ENCODE measurements at regions not wholly inside any gene's neighbourhood (a gene's known extent, or its start where the extent isn't known, plus 50 kb on each side); places are given as distances from the start of the nearest gene placed in this dataset.

DNA sequence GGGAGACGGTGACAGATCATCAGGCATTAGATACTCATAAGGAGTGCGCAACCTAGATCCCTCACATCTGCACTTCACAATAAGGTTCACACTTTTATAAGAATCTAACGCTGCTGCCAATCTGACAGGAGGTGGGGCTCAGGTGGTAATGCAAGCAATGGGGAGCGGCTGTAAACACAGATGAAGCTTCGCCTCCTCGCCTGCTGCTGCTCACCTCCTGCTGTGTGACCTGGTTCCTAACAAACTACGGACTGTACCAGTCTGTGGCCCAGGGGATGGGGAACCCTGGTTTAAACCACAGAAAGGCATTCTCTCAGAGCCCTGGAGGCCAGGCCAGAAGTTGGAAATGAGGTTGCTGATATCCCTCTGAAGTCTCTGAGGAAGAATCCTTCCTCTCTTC, 323.6 kb downstream of the DRD1 start:
- DNase-seq (ENCODE audit: low read depth) (no peak), FAIRE-seq (no peak)
- TF ChIP-seq, protein P1, sequence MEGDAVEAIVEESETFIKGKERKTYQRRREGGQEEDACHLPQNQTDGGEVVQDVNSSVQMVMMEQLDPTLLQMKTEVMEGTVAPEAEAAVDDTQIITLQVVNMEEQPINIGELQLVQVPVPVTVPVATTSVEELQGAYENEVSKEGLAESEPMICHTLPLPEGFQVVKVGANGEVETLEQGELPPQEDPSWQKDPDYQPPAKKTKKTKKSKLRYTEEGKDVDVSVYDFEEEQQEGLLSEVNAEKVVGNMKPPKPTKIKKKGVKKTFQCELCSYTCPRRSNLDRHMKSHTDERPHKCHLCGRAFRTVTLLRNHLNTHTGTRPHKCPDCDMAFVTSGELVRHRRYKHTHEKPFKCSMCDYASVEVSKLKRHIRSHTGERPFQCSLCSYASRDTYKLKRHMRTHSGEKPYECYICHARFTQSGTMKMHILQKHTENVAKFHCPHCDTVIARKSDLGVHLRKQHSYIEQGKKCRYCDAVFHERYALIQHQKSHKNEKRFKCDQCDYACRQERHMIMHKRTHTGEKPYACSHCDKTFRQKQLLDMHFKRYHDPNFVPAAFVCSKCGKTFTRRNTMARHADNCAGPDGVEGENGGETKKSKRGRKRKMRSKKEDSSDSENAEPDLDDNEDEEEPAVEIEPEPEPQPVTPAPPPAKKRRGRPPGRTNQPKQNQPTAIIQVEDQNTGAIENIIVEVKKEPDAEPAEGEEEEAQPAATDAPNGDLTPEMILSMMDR (IDR thresholded peaks at IDR 0.05; ENCODE audit: insufficient read depth, low read length, severe bottlenecking) = no peak
- H3K4me3 ChIP-seq (ENCODE audit: low read depth, low read length) = no peak overlapping the region
- no peaks in the 10 kb centered on the region for H3K36me3 ChIP-seq (ENCODE audit: control insufficient read depth, insufficient read depth, low read length)
- no peaks in the 10 kb centered on the region for H3K27me3 ChIP-seq (ENCODE audit: control insufficient read depth, insufficient read depth, low read length)

DNA sequence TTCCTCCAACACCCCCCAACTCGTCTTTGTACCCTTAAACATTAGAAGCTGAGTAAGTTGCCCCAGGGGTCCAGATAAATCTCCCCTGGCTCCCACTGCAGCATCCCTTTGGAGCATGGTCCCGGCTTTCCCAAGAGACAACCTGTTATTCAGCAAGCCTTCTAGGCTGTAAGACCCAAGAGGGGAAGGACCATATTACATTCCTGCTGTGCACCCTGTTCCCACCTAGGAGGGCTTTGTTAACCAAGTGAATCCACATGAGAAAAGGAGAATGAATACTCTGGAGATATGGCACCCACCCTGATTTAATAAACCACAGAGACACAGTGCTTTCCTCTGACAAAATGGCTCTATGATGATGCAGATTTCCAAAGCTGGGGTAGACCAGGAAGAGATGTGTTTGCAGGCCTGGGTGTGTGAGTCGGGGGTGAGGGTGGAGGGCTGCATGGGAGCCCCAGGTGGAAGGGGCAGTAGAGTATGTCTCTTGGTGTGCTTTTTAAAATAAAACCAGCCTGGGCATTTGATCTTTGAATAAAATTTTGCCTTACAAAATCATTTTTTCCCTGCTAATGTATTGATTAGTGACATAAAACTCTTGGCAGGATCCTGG, 325.2 kb downstream of the DRD1 start:
- no peak overlapping the region for H3K4me3 ChIP-seq (ENCODE audit: low read depth, low read length)
- TF ChIP-seq, protein P1 (IDR thresholded peaks at IDR 0.05; ENCODE audit: insufficient read depth, low read length, severe bottlenecking) = no peak
- H3K36me3 ChIP-seq (ENCODE audit: control insufficient read depth, insufficient read depth, low read length) = no peaks in the 10 kb centered on the region
- H3K27me3 ChIP-seq (ENCODE audit: control insufficient read depth, insufficient read depth, low read length) = no peaks in the 10 kb centered on the region
- no peak for DNase-seq (ENCODE audit: low read depth)
- no peak for FAIRE-seq

DNA sequence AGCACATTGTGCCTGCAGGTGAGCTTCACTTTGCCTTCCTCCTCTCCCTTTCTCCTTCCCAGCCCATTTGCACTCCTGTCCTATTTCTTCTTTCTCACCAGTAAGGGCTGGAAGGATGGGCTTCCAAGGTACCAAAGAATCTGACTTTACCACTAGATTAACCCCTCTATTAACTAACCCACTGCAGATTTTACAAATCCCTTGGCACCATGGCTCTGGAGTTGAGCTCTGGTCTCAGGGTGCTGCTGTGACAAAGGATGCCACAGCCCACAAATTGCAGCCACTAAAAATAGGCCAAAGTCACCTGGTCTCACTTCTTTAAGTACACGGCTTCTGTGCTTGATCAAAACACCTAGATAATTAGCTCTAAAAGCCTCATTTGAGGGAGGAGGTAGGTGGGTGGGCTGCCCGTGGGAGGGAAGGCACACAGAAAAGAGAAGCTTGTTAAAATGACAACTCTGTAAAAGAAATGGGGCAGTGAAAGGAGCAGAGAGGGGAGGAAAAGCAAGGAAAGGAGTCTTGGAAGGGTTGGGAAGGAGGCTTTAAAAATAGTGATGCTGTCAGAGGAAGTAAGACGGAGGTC, 327.4 kb downstream of the DRD1 start:
- TF ChIP-seq, protein P1 (IDR thresholded peaks at IDR 0.05; ENCODE audit: insufficient read depth, low read length, severe bottlenecking) = no peak
- H3K4me3 ChIP-seq (ENCODE audit: low read depth, low read length) = no peak overlapping the region
- H3K36me3 ChIP-seq (ENCODE audit: control insufficient read depth, insufficient read depth, low read length) = no peaks in the 10 kb centered on the region
- H3K27me3 ChIP-seq (ENCODE audit: control insufficient read depth, insufficient read depth, low read length) = no peaks in the 10 kb centered on the region
- FAIRE-seq = no peak
- DNase-seq (ENCODE audit: low read depth) = no peak

DNA sequence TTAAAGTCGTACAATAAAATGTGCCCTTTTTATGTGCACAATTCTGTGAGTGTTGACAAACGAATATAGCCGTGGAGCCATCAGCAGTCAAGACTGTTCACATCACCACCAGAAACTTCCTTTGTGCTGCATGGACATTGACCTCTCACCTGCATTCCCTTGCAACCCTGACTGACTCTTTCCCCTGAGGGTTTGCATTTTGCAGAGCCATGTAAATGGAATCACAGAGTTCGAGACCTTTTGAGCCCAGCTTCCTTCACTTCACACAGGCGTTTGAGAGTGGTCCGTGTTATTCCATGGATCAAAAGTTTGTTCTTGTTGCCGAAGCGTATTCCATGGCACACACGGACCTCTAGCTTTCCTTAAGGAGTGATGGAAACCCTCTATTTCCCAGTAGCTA, 328.2 kb downstream of the DRD1 start:
- H3K36me3 ChIP-seq (ENCODE audit: control insufficient read depth, insufficient read depth, low read length) = no peaks in the 10 kb centered on the region
- TF ChIP-seq, protein P1 (IDR thresholded peaks at IDR 0.05; ENCODE audit: insufficient read depth, low read length, severe bottlenecking) = no peak
- no peaks in the 10 kb centered on the region for H3K27me3 ChIP-seq (ENCODE audit: control insufficient read depth, insufficient read depth, low read length)
- no peak overlapping the region for H3K4me3 ChIP-seq (ENCODE audit: low read depth, low read length)
- FAIRE-seq (no peak), DNase-seq (ENCODE audit: low read depth) (no peak)

DNA sequence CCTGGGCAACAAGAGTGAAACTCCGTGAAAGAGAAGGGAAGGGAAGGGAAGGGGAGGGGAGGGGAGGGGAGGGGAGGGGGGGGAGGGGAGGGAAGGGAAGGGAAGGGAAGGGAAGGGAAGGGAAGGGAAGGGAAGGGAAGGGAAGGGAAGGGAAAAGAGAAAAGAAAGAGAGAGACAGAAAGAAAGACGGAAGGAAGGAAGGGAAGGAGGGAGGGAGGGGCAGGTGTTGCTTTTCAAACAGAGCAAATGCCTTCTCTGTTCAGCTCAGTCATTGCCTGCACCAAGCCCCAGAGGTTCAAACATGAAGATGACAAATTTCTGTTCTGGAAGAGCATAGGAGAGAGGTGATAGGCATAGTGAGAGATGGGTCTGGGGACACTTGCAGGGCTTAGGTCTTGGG, 330.0 kb downstream of the DRD1 start:
- Histone ChIP-seq H3K4me3 (ENCODE audit: low read depth, low read length) (no peak overlapping the region), H3K36me3 (ENCODE audit: control insufficient read depth, insufficient read depth, low read length) (no peaks in the 10 kb centered on the region), H3K27me3 (ENCODE audit: control insufficient read depth, insufficient read depth, low read length) (no peaks in the 10 kb centered on the region)
- TF ChIP-seq, protein P1 (IDR thresholded peaks at IDR 0.05; ENCODE audit: insufficient read depth, low read length, severe bottlenecking) = no peak
- DNase-seq (ENCODE audit: low read depth) (no peak), FAIRE-seq (no peak)
